HG03060 (cell line): ENCODE measurements at regions not wholly inside any gene's neighbourhood (a gene's known extent, or its start where the extent isn't known, plus 50 kb on each side); places are given as distances from the start of the nearest gene placed in this dataset.
"Not testable (repeated sequence)": the region's sequence is repeated elsewhere in the genome, so short reads cannot be mapped to it uniquely, and the experiment has no call there.

Experiments used
- ATAC-seq: cut with Tn5 transposase; IDR thresholded peaks from one replicate; pipeline ENCODE4 v1.9.1; 2021; ENCODE audit warnings: low read depth, moderate number of reproducible peaks; ENCODE audit not compliant: unreplicated experiment

DNA sequence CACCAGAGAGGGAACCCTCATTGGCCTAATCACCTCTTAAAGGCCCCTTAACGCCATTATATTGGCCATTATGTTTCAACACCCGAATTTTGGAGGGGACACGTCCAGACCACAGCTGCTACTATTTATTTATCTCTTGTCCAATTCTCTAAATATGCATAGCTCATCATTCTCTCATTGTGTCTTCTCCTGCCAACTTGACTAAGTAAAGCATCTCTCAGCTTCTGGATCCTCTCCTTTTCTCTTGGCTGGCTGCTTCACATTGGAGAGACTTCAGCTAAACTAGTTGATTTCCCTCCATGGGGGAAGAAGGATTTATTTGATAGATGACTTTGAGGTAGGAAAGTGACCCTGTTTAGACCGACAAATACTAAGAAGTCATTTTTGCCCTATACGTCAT lies 120.4 kb upstream of the KRR1 start:
- no peak for ATAC-seq

DNA sequence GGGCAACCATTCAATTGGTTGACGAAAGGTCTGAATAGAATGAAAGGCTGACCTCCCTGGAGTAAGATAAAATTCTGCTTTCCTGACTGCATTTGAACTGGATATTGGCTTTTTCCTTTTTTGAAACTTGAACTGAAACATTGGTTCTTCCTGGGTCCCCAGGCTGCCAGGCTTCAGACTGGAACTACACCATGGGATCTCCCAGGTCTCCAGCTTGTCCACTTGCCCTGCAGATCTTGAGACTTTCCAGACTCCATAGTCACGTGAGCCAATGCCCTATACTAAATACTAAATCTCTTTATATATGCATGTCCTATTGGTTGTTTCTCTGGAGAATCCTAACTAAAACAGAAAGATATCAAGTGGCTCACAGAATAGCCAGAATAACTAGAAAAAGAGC lies 118.7 kb upstream of the KRR1 start:
- ATAC-seq: no peak

DNA sequence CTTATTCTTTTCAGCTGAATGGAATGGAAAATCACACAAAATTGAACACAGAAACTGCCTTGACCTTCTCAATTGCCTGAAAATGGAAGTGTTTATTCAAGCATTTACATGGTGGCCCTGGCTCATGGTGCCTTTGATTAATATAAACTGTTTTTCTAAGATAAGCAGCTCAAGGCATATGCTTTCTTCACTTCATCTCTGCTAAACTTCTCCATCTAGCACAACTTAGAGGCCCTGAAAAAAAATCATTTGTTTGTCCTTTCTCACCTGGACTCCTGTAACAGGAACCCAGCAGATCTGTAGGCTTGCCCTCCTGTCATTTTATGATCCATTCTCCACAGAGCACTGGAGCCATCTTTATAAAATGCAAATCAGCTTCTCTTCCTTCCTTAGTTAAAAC lies 117.5 kb upstream of the KRR1 start:
- no peak for ATAC-seq

DNA sequence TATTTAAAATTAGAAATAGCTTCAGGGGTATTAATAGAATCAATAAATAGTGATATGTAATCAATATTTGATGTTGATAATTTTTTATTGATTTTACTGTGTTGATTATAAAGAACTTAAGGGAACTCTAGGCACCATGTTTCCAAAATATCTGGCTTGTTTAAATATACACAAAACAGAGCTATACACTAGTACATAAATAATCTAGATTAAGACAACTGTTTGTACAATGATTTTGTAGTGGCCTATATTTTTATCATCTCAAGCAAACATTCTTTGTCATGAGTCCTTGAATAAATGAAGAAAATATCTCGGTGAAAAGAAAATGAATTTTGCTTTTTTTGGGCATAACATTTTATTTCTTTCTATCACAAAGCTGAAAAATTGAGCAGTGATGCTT lies 117.1 kb upstream of the KRR1 start:
- no peak for ATAC-seq

DNA sequence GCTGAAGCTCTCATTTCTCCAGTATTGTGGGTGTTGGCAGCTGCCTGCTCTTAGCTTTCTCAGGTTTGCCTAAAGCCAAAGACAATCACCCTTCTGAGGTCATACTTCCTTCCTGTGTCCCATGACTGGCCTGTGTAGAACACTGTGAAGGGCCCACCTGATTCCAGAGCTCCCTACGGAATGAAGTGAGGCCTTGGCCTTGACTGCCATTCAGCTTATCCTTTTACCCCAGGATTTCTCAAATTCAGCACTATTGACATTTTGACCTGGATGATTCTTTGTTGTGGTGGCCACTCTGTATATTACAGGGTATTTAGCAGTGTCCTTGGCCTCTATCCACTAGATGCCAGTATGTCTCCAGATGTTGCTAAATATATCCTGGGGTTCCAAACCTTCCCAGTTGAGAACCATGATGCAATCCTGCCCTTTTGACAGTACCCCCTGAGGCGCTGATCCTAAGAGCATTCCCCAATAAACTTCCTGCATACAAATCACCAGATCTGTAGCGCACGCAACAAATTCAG lies 112.3 kb upstream of the KRR1 start:
- no peak for ATAC-seq

DNA sequence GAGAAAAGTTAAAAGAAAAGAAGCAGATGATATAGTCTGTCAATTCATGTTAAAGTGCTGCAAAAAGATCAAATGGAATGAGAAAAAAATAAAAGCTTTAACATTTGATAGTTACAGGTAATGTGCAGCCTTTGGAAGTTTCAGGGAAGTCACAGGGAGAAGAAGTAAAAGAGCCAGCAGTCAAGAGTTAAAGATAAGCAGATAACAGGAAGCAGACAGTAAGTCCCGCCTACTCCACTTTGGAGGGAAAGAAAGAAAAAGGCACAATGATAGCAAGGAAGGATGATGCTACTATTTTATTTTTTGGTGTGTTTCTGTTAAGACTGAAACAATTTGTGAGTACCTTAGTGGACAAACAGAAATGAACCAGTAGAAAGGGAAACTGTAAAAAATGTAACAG lies 111.1 kb upstream of the KRR1 start:
- ATAC-seq: no peak

DNA sequence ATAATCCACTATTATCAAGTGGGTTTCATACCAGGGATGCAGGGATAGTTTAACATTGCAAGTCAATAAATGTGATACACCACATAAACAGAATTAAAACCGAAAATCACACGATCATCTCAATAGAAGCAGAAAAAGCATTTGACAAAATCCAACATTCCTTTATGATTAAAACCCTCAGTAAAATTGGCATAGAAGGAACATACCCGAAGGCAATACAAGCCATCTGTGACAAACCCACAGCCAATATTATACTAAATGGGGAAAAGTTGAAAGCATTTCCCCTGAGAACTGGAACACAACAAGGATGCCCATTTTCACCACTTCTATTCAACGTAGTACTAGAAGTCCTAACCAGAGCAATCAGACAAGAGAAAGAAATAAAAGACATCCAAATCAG lies 103.0 kb upstream of the KRR1 start:
- ATAC-seq: not testable (repeated sequence)

DNA sequence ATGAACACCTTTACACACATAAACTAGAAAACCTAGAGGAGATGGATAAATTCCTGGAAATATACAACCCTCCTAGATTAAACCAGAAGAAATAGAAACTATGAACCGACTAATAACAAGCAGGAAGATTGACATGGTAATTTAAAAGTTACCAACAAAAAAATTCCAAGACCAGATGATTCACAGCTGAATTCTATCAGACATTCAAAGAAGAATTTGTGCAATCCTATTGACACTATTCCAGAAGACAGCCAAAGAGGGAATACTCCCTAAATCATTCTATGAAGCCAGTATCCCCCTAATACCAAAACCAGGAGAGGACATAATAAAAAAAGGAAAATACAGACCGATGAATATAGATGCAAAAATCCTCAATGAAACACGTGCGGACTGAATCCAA lies 102.6 kb upstream of the KRR1 start:
- ATAC-seq: no peak

DNA sequence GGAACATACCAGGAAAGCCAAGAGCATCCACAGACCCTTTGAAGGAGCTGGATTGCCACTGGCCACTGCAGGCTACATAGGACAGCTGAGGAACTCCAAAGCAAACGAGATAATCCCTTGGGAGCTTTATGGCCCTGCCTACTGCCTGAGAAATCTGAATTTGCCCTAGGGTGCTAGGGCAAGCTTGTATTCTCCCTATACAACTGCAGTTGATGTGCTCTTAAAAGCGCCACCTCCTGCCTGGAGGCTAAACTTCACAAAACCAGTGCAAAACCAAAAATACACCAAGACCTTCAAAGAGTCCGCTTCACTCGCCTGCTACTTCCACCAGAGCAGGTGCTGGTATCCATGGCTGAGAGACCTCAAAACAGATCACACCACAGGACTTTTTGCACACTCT lies 99.6 kb upstream of the KRR1 start:
- no peak for ATAC-seq

DNA sequence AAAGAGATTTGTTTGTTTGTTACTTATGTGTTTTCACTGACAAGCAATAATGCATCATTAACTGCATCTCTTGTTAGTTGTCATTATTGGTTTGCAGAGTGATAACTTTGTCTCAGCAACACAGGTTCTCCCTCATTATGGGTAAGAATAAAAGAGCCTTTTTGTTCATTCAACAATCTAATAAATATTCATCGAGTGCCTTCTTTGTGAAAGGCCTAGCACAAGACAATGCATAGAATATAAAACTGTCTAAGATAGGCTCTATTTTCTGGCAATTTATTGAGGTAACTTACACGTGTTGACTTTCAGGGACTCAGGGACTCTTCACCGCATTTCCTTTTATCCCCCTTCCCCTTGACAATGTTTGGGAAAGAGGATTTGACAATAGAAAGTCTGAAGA lies 95.5 kb upstream of the KRR1 start:
- no peak for ATAC-seq

DNA sequence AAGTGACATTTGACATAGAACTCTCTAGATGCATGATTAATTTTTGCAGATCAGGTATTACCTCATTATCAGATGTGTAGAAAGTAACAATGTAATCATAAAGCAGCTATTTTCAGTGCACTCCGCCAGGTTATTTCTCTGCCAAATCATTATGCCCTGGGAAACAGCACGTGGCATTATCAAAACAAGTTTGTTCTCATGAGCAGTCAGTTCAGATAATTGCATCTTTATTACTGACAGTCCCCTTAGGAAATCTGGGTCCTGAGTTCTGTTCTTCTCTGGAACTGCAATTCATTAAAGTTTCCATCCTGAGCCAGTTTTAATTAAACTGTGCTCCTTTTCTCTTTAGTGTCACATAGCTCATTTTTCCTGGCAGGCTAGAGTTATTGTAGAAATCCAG lies 94.7 kb upstream of the KRR1 start:
- ATAC-seq: no peak

DNA sequence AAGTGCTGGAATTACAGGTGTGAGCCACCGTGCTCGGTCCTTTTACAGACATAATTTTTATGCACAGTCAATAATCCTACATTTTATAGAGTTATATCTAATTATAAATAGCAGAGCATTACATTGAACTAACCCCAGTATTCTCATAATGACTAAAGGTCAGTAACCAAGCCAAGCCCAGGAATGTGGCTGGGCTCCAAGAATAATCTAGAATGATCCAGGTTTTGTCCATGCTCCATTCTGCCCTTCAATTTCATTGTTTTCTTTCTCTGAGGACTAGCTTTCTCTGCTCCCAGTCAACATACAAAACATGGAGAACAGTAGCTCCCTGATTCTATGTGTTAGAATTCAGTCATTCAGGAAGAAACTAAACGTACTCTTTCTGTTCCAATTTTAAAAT lies 92.1 kb upstream of the KRR1 start:
- no peak for ATAC-seq

DNA sequence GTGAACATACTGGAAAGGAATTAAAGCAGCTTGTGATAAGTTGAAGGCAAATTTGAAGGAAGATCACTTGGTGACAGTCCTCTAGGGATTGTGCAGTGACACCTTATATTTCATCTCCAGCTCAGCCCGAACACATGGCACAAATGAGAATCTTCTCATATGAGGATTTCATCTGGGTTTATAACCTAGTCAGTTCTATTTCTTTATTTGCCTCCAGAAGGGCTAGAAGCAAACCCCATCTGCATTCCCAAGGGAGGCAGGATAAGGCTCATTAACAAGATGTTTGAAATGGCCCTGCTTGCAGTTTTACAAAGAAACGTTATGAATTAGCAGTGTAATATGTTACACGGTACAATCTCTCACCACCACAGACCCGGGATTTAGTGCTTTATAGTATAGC lies 90.7 kb upstream of the KRR1 start:
- no peak for ATAC-seq

DNA sequence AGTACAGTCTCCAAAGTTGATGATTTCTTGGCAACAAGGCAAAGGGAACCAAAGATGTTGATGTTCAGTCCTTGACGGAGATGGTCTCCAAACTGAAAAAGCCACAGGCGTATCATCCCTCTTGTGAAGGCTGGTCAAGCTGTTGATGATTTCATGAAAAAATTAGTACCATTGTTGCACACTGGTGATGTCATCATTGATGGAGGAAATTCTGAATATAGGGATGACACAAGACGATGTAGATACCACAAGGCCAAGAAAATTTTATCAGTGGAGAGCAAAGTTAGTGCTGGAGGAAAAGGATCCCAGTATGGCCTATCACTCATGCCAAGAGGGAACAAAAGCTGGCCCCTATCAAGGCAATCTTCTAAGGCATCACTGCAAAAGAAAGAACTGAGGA lies 88.7 kb upstream of the KRR1 start:
- no peak for ATAC-seq

DNA sequence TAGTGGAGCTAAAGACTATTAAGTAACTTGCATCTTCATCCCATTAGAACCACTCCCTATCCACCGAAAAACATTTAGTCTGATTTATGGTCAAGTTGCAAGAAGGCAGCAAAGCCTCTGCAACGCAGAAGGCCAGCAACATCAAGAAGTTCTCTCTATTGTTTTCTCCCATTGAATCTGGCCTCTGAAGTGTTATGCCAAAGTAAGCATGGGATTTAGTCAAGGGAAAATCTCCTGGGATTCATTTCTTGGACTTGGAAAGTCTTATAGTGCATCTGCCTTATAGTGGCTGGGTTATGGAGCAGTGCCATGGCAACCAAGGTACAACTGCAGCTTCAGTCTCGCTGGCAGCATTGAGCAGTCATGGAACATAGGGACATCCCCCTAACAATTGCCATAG lies 87.7 kb upstream of the KRR1 start:
- no peak for ATAC-seq

DNA sequence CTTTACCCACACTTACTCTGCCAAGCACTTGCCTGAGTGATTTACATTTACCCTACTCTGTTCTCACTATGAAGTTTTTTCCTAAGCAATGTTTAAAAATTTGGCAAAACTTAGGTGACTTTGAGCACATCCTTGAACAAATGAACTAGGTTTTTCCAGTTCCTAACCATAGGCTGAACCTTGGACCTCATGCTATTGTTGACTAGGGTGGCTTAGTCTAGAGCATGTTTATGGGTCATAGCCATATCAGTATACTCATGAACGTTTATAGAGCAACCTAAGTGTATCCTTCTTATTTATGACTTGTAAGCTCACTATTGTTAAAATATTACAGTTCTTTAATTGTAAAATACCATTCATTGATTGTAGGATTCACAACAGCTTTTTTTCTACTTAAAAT lies 85.0 kb upstream of the KRR1 start:
- ATAC-seq: no peak

DNA sequence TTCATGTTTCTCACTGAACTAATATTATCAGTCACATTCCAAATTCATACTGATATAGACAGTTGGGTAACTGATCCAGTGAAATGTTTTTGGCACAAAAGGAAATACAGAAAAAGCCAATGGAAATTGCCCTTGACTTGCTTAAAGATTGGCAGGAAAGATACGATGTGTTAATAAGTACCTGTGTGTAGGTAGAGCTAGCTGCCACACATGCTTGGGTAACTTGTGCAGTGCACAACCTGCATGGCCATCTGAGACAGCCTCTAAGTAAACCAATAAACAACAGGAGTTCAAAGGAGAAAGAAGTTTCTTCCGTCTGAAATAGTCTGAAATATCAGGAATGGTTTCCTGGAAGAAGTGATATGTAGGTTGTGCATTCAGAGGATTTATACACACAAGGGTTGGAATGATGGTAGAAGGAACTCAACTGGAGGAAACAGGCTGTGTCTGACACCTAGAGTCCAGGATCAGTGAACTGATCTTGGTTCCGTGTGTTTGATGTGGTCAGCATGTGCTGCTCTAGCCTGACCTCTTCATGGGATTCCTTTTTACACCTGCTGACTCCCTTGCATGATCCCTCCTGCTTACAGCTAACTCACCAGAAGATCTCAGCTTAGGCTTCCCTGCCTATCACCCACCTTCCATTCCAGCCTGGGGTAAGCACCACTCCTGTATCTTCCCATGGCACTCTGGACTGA lies 81.4 kb upstream of the KRR1 start:
- ATAC-seq: no peak

DNA sequence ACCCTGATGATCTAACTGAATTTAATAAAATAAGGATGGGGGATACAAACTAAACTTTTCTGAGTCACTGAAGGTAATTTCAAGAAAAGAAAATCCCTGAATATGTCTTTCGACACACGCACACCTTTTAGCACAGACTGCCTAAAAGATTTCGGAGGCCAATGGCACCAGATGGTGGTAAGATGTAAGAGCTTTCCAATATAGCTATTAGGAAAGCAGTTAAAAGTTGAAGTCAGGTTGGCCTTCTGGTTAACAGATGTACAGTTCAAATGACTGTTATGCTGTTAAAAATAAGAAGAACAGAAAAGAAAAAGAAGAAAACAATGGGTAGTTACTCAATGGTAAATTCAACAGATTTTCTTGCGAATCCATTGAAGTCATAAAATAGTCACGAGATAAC lies 80.7 kb upstream of the KRR1 start:
- no peak for ATAC-seq

DNA sequence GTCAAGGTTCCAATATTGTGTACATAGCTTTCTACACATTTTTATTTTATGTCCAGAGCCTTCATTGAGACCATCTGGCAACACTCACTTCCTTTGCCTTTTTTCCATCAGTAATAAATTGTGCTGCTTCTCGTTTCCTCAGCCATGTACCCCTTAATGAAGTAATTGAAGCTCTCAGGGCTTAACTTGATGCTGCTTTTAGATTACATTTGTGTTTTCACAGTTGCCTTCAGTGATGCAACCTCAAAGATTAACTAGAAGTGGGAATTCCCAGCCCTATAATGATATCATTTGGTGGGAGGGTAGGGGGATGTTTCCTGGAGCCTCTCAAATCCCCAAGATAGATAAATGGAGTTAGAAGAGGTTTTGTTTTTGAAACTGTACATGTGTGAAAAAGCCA lies 80.2 kb upstream of the KRR1 start:
- no peak for ATAC-seq

DNA sequence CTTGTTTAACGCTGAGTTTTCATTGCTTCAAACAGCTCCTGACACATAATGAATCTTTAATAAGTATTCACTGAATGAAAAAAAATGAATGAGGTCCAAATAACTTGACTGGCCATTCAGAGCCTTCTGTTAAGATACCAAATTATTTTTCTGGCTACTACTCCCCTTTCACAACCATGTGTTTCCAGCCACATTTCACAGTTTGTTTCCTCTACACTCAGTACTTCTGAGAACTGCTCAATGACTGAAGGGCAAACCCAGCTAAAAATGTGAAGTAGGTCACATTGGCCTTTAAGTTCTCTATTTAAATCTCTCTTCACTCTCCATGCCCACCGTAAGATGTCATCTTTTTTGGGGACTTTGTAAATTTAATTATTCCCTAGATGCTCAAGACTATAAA lies 78.4 kb upstream of the KRR1 start:
- no peak for ATAC-seq

DNA sequence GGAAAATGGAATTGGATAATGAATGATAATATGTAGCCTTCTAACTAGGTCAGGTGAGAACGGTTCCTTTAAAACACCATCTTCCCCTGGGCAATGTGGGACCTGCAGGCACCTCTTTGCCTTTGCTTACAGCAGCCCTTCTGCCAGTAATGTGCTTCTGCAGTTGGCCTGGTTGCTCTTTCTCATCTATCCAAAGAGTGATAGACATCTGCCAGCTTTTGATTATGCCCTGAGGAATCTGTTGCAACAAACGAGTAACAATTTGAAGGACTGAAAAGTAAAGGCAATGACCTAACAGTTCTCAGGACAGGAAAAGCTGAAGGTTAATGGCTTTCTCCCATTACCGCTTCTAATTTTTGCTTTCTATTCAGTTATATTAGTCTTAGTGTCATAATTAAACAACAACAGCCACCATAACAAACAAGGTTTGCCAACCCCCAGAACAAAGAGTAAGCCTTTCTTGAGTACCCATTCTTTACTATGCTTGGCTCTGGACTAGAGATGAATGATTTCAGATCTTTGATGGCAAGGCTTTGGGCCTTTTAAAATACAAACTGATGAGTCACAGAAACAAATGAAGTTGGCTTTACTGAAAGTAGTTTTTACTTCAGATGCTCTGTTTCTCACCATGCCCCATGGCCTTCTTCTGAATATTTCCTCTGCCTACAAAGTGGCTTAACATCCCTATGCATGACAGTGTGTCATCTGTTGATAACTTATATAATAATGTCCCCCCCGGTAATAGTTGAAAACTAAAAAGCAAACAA lies 76.1 kb upstream of the KRR1 start:
- ATAC-seq: no peak

DNA sequence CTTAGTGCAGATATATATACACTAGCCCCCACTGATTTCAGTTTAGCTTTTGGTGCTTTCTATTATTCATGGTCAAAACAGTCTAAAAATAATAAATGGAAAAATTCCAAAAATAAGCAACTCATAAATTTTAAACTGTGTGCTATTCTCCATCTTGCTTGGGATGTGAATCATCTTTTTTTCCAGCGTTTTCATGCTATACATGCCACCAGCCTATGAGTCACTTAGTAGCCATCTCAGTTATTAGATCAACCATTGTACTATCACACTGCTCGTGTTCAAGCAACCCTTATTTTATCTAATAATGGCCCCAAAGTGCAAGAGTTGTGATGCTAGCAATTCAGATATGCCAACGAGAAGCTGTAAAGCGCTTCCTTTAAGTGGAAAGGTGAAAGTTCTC lies 73.9 kb upstream of the KRR1 start:
- no peak for ATAC-seq
